H1 (cell line): ENCODE measurements at regions not wholly inside any gene's neighbourhood (a gene's known extent, or its start where the extent isn't known, plus 50 kb on each side); places are given as distances from the start of the nearest gene placed in this dataset.

ENCODE experiments used
- JUND ChIP-seq: IDR thresholded peaks from 2 replicates; pipeline ENCODE4 v1.6.1; 2011; ENCODE audit warnings: mild to moderate bottlenecking, improper control_type of control experiment, low read length
- RBBP5 ChIP-seq: IDR thresholded peaks from 2 replicates; pipeline ENCODE4 v1.7.1; 2012; ENCODE audit warnings: low read depth, mild to moderate bottlenecking, inconsistent platforms, low read length, moderate library complexity, borderline replicate concordance
- RFX5 ChIP-seq: IDR thresholded peaks from 2 replicates; pipeline ENCODE4 v1.6.1; 2011; ENCODE audit warnings: low read depth, low read length, improper control_type of control experiment, borderline replicate concordance
- SIN3A ChIP-seq, 2 experiments: IDR thresholded peaks in 1 of 2; conservative IDR thresholded peaks in 1 of 2; 2 replicates each; pipeline ENCODE4 v1.6.1; 2011 to 2012; ENCODE audit warnings: low read length in 2 of 2, improper control_type of control experiment in 1 of 2, low read depth in 1 of 2, mild to moderate bottlenecking in 1 of 2
- SIX5 ChIP-seq: IDR thresholded peaks from 2 replicates; pipeline ENCODE4 v1.6.1; 2011; ENCODE audit warnings: mild to moderate bottlenecking, low read depth, low read length
- SUZ12 ChIP-seq: fragments of 200-600 bp; sonication (generic); IDR thresholded peaks from 2 replicates; pipeline ENCODE4 v1.6.1; 2012; ENCODE audit warnings: mild to moderate bottlenecking, inconsistent platforms, low read length, moderate library complexity, mixed read lengths
- TAF1 ChIP-seq: IDR thresholded peaks from 2 replicates; pipeline ENCODE4 v1.6.1; 2011; ENCODE audit warnings: mild to moderate bottlenecking, low read depth, low read length
- YY1 ChIP-seq: IDR thresholded peaks from 2 replicates; pipeline ENCODE4 v1.6.1; 2011; ENCODE audit warnings: low read depth, mild to moderate bottlenecking, low read length

- TF ChIP-seq SUZ12 (no peak), SIX5 (no peak), RFX5 (no peak), TAF1 (no peak), JUND (no peak), RBBP5 (no peak), YY1 (no peak), SIN3A (conservative IDR thresholded peaks at IDR 0.05 in 1 of 2, IDR thresholded peaks at IDR 0.05 in 1 of 2; ENCODE audit: low read depth in 1 of 2, low read length in 2 of 2) (no peak)
These were observed 497.1 kb downstream of the NFIB start (continued) for GRCh38 chr9:13816837-13817236.
